Gastroesophageal sphincter (tissue), 3 donors: ENCODE measurements at regions not wholly inside any gene's neighbourhood (a gene's known extent, or its start where the extent isn't known, plus 50 kb on each side); places are given as distances from the start of the nearest gene placed in this dataset.

Experiments
- EP300 ChIP-seq: sonication (generic); formaldehyde crosslinking; IDR thresholded peaks from one replicate; pipeline ENCODE4 v1.6.1; 2017; ENCODE audit warnings: antibody characterized with exemption, mild to moderate bottlenecking
- POLR2A ChIP-seq, 2 donors: fragments of 450-650 bp; IDR thresholded peaks; one replicate each; pipeline ENCODE4 v1.6.1; 2017; ENCODE audit warnings: antibody characterized with exemption in 2 of 2, mild to moderate bottlenecking in 2 of 2, moderate library complexity in 1 of 2
- POLR2AphosphoS5 ChIP-seq: sonication (generic); formaldehyde crosslinking; IDR thresholded peaks from one replicate; pipeline ENCODE4 v1.6.1; 2017; ENCODE audit warnings: antibody characterized with exemption
- TF ChIP-seq, protein P1 (sequence below), 4 experiments: fragments of 200-600 bp in 2 of 4; fragments of 450-650 bp in 2 of 4; sonication (generic) in 1 of 4; IDR thresholded peaks; one replicate each; pipeline ENCODE4 v1.5.1; 2017 to 2019; ENCODE audit warnings: antibody characterized with exemption in 4 of 4, mild to moderate bottlenecking in 2 of 4, moderate library complexity in 2 of 4

DNA sequence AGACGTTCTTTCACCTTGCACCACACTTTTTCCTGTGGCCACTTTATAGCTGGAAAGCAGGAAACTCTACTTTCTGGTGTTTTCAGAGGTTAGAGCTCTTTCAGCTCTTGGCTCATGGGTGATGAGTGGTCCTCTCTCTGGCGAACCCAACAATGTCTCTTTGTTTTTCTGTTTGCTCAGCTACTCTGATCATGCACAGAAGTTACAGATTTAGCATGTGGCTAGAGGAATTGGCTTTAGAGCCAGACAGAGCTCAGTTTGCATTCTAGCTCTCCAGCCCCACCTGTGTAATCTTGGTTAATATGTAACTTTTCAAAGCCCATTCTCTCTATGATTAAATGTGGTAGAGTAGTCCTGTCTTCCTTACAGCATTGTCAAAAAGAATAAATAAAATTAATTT, 225.2 kb downstream of the HAPSTR1 start:
- TF ChIP-seq, protein P1, sequence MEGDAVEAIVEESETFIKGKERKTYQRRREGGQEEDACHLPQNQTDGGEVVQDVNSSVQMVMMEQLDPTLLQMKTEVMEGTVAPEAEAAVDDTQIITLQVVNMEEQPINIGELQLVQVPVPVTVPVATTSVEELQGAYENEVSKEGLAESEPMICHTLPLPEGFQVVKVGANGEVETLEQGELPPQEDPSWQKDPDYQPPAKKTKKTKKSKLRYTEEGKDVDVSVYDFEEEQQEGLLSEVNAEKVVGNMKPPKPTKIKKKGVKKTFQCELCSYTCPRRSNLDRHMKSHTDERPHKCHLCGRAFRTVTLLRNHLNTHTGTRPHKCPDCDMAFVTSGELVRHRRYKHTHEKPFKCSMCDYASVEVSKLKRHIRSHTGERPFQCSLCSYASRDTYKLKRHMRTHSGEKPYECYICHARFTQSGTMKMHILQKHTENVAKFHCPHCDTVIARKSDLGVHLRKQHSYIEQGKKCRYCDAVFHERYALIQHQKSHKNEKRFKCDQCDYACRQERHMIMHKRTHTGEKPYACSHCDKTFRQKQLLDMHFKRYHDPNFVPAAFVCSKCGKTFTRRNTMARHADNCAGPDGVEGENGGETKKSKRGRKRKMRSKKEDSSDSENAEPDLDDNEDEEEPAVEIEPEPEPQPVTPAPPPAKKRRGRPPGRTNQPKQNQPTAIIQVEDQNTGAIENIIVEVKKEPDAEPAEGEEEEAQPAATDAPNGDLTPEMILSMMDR (IDR thresholded peaks at IDR 0.05) = no peak
- TF ChIP-seq POLR2A (IDR thresholded peaks at IDR 0.05) (no peak), POLR2AphosphoS5 (no peak), EP300 (no peak)
